ENCODE measurements at regions not wholly inside any gene's neighbourhood (a gene's known extent, or its start where the extent isn't known, plus 50 kb on each side); places are given as distances from the start of the nearest gene placed in this dataset.

- H2AFZ ChIP-seq (ENCODE audit: low read length): no peak overlapping the region
- no peaks in the 10 kb centered on the region for H3K9me3 ChIP-seq (ENCODE audit: control insufficient read depth, insufficient read depth, low read depth, low read length)
- DNase-seq (ENCODE audit: low read depth in 2 of 2): peak; percentile 9 to 37
- no peaks in the 10 kb centered on the region for H4K20me1 ChIP-seq (ENCODE audit: control insufficient read depth, extremely low read depth, insufficient read depth, low read length)
- no peaks in the 10 kb centered on the region for H3K79me2 ChIP-seq (ENCODE audit: control insufficient read depth, insufficient read depth, low read length)
- no peak for TF ChIP-seq EZH2 (IDR thresholded peaks at IDR 0.05; ENCODE audit: low read length, missing control alignments)
- TF ChIP-seq, protein P1, sequence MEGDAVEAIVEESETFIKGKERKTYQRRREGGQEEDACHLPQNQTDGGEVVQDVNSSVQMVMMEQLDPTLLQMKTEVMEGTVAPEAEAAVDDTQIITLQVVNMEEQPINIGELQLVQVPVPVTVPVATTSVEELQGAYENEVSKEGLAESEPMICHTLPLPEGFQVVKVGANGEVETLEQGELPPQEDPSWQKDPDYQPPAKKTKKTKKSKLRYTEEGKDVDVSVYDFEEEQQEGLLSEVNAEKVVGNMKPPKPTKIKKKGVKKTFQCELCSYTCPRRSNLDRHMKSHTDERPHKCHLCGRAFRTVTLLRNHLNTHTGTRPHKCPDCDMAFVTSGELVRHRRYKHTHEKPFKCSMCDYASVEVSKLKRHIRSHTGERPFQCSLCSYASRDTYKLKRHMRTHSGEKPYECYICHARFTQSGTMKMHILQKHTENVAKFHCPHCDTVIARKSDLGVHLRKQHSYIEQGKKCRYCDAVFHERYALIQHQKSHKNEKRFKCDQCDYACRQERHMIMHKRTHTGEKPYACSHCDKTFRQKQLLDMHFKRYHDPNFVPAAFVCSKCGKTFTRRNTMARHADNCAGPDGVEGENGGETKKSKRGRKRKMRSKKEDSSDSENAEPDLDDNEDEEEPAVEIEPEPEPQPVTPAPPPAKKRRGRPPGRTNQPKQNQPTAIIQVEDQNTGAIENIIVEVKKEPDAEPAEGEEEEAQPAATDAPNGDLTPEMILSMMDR (conservative IDR thresholded peaks at IDR 0.05 in 1 of 2, IDR thresholded peaks at IDR 0.05 in 1 of 2; ENCODE audit: low read depth in 1 of 2, low read length in 2 of 2): no peak
- no peak overlapping the region for H3K9ac ChIP-seq (ENCODE audit: insufficient read depth, low read length)
- no peaks in the 10 kb centered on the region for H3K4me1 ChIP-seq (ENCODE audit: control insufficient read depth, extremely low read depth, insufficient read depth, low read length)
- peaks cover 5% of the 10 kb centered on the region for H3K27me3 ChIP-seq (ENCODE audit: control insufficient read depth, insufficient read depth, low read length)
- no peak overlapping the region for H3K4me3 ChIP-seq (replicated peaks in 1 of 4; ENCODE audit: control extremely low read depth in 1 of 4, insufficient read depth in 1 of 4, low read depth in 3 of 4, low read length in 4 of 4)
- H3K27ac ChIP-seq (ENCODE audit: insufficient read depth, low read length): no peak overlapping the region
- H3K4me2 ChIP-seq (ENCODE audit: extremely low read depth, insufficient read depth, low read length): no peak overlapping the region
- H3K36me3 ChIP-seq (ENCODE audit: control insufficient read depth, insufficient read depth, low read length): no peaks in the 10 kb centered on the region
Measured at GRCh38 chr10:6313111-6313895, 110.6 kb downstream of the PFKFB3 start.

DNA sequence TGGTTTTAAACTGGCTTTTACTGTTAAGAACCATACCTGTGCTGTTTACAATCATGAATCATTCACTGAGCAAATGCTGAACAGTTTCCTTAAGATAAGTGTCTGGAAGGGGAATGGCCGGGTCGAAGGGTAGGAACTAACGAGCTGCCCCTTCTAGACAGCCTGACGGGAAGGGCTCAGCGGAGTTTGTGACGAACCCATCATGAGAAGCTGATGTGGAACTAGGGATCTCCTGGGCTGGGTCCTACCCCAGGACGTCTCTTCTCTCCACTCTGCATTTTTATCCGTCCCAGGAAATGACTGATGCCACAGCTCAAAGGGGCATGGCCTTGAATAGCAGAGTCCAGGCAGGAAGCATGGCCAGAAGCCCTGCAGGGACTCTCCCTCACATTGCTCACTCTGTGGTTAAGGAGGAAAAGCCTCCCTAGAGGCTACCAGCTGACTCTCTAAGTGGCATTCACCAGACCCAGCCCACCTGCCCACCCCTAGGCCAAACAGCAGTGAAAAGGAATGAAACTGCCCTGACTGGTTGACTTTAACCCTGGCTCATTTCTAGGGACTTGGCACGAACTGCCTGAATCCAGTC lies 112.0 kb downstream of the PFKFB3 start:
- Histone ChIP-seq H3K4me1 (ENCODE audit: control insufficient read depth, extremely low read depth, insufficient read depth, low read length) (no peaks in the 10 kb centered on the region), H3K36me3 (ENCODE audit: control insufficient read depth, insufficient read depth, low read length) (no peaks in the 10 kb centered on the region), H3K27me3 (ENCODE audit: control insufficient read depth, insufficient read depth, low read length) (peaks cover 5% of the 10 kb centered on the region), H3K79me2 (ENCODE audit: control insufficient read depth, insufficient read depth, low read length) (no peaks in the 10 kb centered on the region), H3K27ac (ENCODE audit: insufficient read depth, low read length) (no peak overlapping the region), H4K20me1 (ENCODE audit: control insufficient read depth, extremely low read depth, insufficient read depth, low read length) (no peaks in the 10 kb centered on the region), H2AFZ (ENCODE audit: low read length) (no peak overlapping the region), H3K9ac (ENCODE audit: insufficient read depth, low read length) (no peak overlapping the region), H3K4me3 (replicated peaks in 1 of 4; ENCODE audit: control extremely low read depth in 1 of 4, insufficient read depth in 1 of 4, low read depth in 3 of 4, low read length in 4 of 4) (no peak overlapping the region), H3K9me3 (ENCODE audit: control insufficient read depth, insufficient read depth, low read depth, low read length) (no peaks in the 10 kb centered on the region), H3K4me2 (ENCODE audit: extremely low read depth, insufficient read depth, low read length) (no peak overlapping the region)
- TF ChIP-seq, protein P1 (conservative IDR thresholded peaks at IDR 0.05 in 1 of 2, IDR thresholded peaks at IDR 0.05 in 1 of 2; ENCODE audit: low read depth in 1 of 2, low read length in 2 of 2): no peak
- TF ChIP-seq EZH2 (IDR thresholded peaks at IDR 0.05; ENCODE audit: low read length, missing control alignments): no peak
- DNase-seq (ENCODE audit: low read depth in 2 of 2): no peak

DNA sequence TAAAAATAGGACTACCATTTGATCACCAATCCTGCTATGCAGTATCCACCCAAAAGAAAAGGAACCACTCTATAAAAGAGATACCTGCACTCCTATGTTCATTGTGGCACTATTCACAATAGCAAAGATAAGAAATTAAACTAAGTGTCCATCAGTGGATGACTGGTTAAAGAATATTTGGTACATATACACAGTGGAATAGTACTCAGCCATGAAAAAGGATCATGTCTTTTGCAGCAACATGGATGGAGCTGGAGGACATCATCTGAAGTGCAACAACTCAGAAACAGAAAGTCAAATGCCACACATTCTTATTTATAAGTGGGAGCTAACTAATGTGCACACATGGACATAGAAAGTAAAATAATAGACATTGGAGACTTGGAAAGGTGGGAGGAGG lies 116.4 kb downstream of the PFKFB3 start:
- H2AFZ ChIP-seq (ENCODE audit: low read length): no peak overlapping the region
- no peaks in the 10 kb centered on the region for H4K20me1 ChIP-seq (ENCODE audit: control insufficient read depth, extremely low read depth, insufficient read depth, low read length)
- no peaks in the 10 kb centered on the region for H3K79me2 ChIP-seq (ENCODE audit: control insufficient read depth, insufficient read depth, low read length)
- H3K36me3 ChIP-seq (ENCODE audit: control insufficient read depth, insufficient read depth, low read length): no peaks in the 10 kb centered on the region
- TF ChIP-seq EZH2 (IDR thresholded peaks at IDR 0.05; ENCODE audit: low read length, missing control alignments): no peak
- TF ChIP-seq, protein P1 (conservative IDR thresholded peaks at IDR 0.05 in 1 of 2, IDR thresholded peaks at IDR 0.05 in 1 of 2; ENCODE audit: low read depth in 1 of 2, low read length in 2 of 2): no peak
- no peak overlapping the region for H3K4me2 ChIP-seq (ENCODE audit: extremely low read depth, insufficient read depth, low read length)
- no peak for DNase-seq (ENCODE audit: low read depth in 2 of 2)
- no peak overlapping the region for H3K27ac ChIP-seq (ENCODE audit: insufficient read depth, low read length)
- no peak overlapping the region for H3K9ac ChIP-seq (ENCODE audit: insufficient read depth, low read length)
- peaks cover 2% of the 10 kb centered on the region for H3K4me1 ChIP-seq (ENCODE audit: control insufficient read depth, extremely low read depth, insufficient read depth, low read length)
- no peak overlapping the region for H3K4me3 ChIP-seq (replicated peaks in 1 of 4; ENCODE audit: control extremely low read depth in 1 of 4, insufficient read depth in 1 of 4, low read depth in 3 of 4, low read length in 4 of 4)
- H3K27me3 ChIP-seq (ENCODE audit: control insufficient read depth, insufficient read depth, low read length): no peaks in the 10 kb centered on the region
- no peaks in the 10 kb centered on the region for H3K9me3 ChIP-seq (ENCODE audit: control insufficient read depth, insufficient read depth, low read depth, low read length)
